Rectal smooth muscle tissue (tissue), 1 donor: ENCODE measurements at regions not wholly inside any gene's neighbourhood (a gene's known extent, or its start where the extent isn't known, plus 50 kb on each side); places are given as distances from the start of the nearest gene placed in this dataset.
"Not testable (repeated sequence)": the region's sequence is repeated elsewhere in the genome, so short reads cannot be mapped to it uniquely, and the experiment has no call there.

Experiments used
- H3K27ac ChIP-seq: one replicate; pipeline ENCODE4 v1.7.0; 2013; ENCODE audit warnings: low read depth, low read length, inconsistent platforms
- H3K27me3 ChIP-seq: one replicate; pipeline ENCODE4 v1.7.0; 2013; ENCODE audit warnings: low read length; ENCODE audit not compliant: control insufficient read depth, insufficient read depth
- H3K36me3 ChIP-seq: one replicate; pipeline ENCODE4 v1.7.0; 2013; ENCODE audit warnings: low read length; ENCODE audit not compliant: control insufficient read depth, insufficient read depth
- H3K4me1 ChIP-seq: one replicate; pipeline ENCODE4 v1.7.0; 2013; ENCODE audit warnings: low read length; ENCODE audit not compliant: control insufficient read depth, insufficient read depth
- H3K4me3 ChIP-seq: one replicate; pipeline ENCODE4 v1.7.0; 2013; ENCODE audit warnings: low read length
- H3K9ac ChIP-seq: one replicate; pipeline ENCODE4 v1.7.0; 2013; ENCODE audit warnings: low read length

GRCh38 chr2:87317193-87317592 lies 295.5 kb upstream of the PLGLB1 start:
- H3K4me3 ChIP-seq, H3K36me3 ChIP-seq, H3K4me1 ChIP-seq, H3K9ac ChIP-seq, H3K27ac ChIP-seq, H3K27me3 ChIP-seq: not testable (repeated sequence)

GRCh38 chr2:87318814-87319491 lies 297.3 kb upstream of the PLGLB1 start:
- H3K4me1 ChIP-seq, H3K27ac ChIP-seq, H3K4me3 ChIP-seq, H3K9ac ChIP-seq, H3K27me3 ChIP-seq, H3K36me3 ChIP-seq: not testable (repeated sequence)

GRCh38 chr2:87319705-87320104 lies 298.1 kb upstream of the PLGLB1 start:
- not testable (repeated sequence) for H3K36me3 ChIP-seq, H3K4me1 ChIP-seq, H3K27ac ChIP-seq, H3K4me3 ChIP-seq, H3K27me3 ChIP-seq, H3K9ac ChIP-seq

- not testable (repeated sequence) for H3K4me3 ChIP-seq, H3K4me1 ChIP-seq, H3K36me3 ChIP-seq, H3K9ac ChIP-seq, H3K27me3 ChIP-seq, H3K27ac ChIP-seq
These were observed 299.6 kb upstream of the PLGLB1 start for GRCh38 chr2:87321201-87321600.

GRCh38 chr2:87324335-87325041 lies 302.8 kb upstream of the PLGLB1 start:
- not testable (repeated sequence) for H3K4me1 ChIP-seq, H3K9ac ChIP-seq, H3K36me3 ChIP-seq, H3K4me3 ChIP-seq, H3K27ac ChIP-seq, H3K27me3 ChIP-seq

GRCh38 chr2:87325042-87325910 lies 303.6 kb upstream of the PLGLB1 start:
- not testable (repeated sequence) for H3K4me1 ChIP-seq, H3K36me3 ChIP-seq, H3K4me3 ChIP-seq, H3K27ac ChIP-seq, H3K27me3 ChIP-seq, H3K9ac ChIP-seq

- not testable (repeated sequence) for H3K36me3 ChIP-seq, H3K27me3 ChIP-seq, H3K9ac ChIP-seq, H3K4me3 ChIP-seq, H3K4me1 ChIP-seq, H3K27ac ChIP-seq
These were observed 304.3 kb upstream of the PLGLB1 start for GRCh38 chr2:87325911-87326294.

GRCh38 chr2:87326754-87327153 lies 305.1 kb upstream of the PLGLB1 start:
- H3K36me3 ChIP-seq, H3K4me1 ChIP-seq, H3K4me3 ChIP-seq, H3K27ac ChIP-seq, H3K9ac ChIP-seq, H3K27me3 ChIP-seq: not testable (repeated sequence)

- H3K27ac ChIP-seq, H3K36me3 ChIP-seq, H3K9ac ChIP-seq, H3K4me1 ChIP-seq, H3K4me3 ChIP-seq, H3K27me3 ChIP-seq: not testable (repeated sequence)
These were observed 306.2 kb upstream of the PLGLB1 start for GRCh38 chr2:87327648-87328371.

GRCh38 chr2:87329529-87329928 lies 307.9 kb upstream of the PLGLB1 start:
- not testable (repeated sequence) for H3K4me1 ChIP-seq

GRCh38 chr2:87330486-87330885 lies 308.8 kb upstream of the PLGLB1 start:
- not testable (repeated sequence) for H3K27ac ChIP-seq, H3K4me1 ChIP-seq, H3K9ac ChIP-seq, H3K4me3 ChIP-seq, H3K36me3 ChIP-seq, H3K27me3 ChIP-seq

More at GRCh38 chr2:87329529-87329928, 307.9 kb upstream of the PLGLB1 start:
- H3K4me3 ChIP-seq, H3K9ac ChIP-seq, H3K36me3 ChIP-seq, H3K27ac ChIP-seq, H3K27me3 ChIP-seq: not testable (repeated sequence)

GRCh38 chr2:87331940-87332583 lies 310.4 kb upstream of the PLGLB1 start:
- H3K4me3 ChIP-seq: not testable (repeated sequence)

More at GRCh38 chr2:87331940-87332583, 310.4 kb upstream of the PLGLB1 start:
- not testable (repeated sequence) for H3K27me3 ChIP-seq, H3K4me1 ChIP-seq, H3K27ac ChIP-seq, H3K36me3 ChIP-seq, H3K9ac ChIP-seq
